Neural cell (in vitro differentiated cells): ENCODE measurements at regions not wholly inside any gene's neighbourhood (a gene's known extent, or its start where the extent isn't known, plus 50 kb on each side); places are given as distances from the start of the nearest gene placed in this dataset.

Source experiments
- H2AFZ ChIP-seq: fragments of 200-600, 300-800 bp; sonication (generic), shearing (Covaris generic); 2 replicates; pipeline ENCODE4 v1.6.0; 2014; ENCODE audit warnings: low read depth, mild to moderate bottlenecking, antibody characterized with exemption, low read length, moderate library complexity
- H3F3A ChIP-seq: fragments of 200-600 bp; shearing (Covaris generic); 2 replicates; pipeline ENCODE4 v1.6.1; 2016; ENCODE audit warnings: mild to moderate bottlenecking, moderate library complexity, mixed read lengths, antibody characterized with exemption, low read length; ENCODE audit not compliant: insufficient read depth, poor library complexity, severe bottlenecking
- H3K27ac ChIP-seq: fragments of 200-600, 300-800 bp; sonication (generic), shearing (Covaris generic); 2 replicates; pipeline ENCODE4 v1.5.1; 2014; ENCODE audit warnings: mild to moderate bottlenecking, low read length, moderate library complexity
- H3K27me3 ChIP-seq: fragments of 300-800, 200-600 bp; sonication (generic), shearing (Covaris generic); 2 replicates; pipeline ENCODE4 v1.6.0; 2014; ENCODE audit warnings: mild to moderate bottlenecking, low read depth, low read length, moderate library complexity; ENCODE audit not compliant: insufficient read depth
- H3K36me3 ChIP-seq: fragments of 300-800, 200-600 bp; sonication (generic), shearing (Covaris generic); 2 replicates; pipeline ENCODE4 v1.5.1; 2014; ENCODE audit warnings: mild to moderate bottlenecking, antibody characterized with exemption, low read length, moderate library complexity; ENCODE audit not compliant: insufficient read depth
- H3K4me2 ChIP-seq: fragments of 300-800, 200-600 bp; sonication (generic), shearing (Covaris generic); 2 replicates; pipeline ENCODE4 v1.6.0; 2014; ENCODE audit warnings: mild to moderate bottlenecking, low read length
- H3K4me3 ChIP-seq: fragments of 300-800, 200-600 bp; sonication (generic), shearing (Covaris generic); 2 replicates; pipeline ENCODE4 v1.5.1; 2014; ENCODE audit warnings: mild to moderate bottlenecking, low read length, moderate library complexity
- H3K79me2 ChIP-seq: fragments of 200-600 bp; shearing (Covaris generic); replicated peaks from 2 replicates; pipeline ENCODE4 v1.6.0; 2014; ENCODE audit warnings: mild to moderate bottlenecking, low read length, moderate library complexity; ENCODE audit not compliant: insufficient read depth
- H3K9ac ChIP-seq: fragments of 300-800, 200-600 bp; sonication (generic), shearing (Covaris generic); 2 replicates; pipeline ENCODE4 v1.6.1; 2016; ENCODE audit warnings: mild to moderate bottlenecking, low read length, mixed read lengths
- H3K9me2 ChIP-seq: fragments of 200-600 bp; shearing (Covaris generic); 2 replicates; pipeline ENCODE4 v1.6.1; 2016; ENCODE audit warnings: mild to moderate bottlenecking, low read length, mixed read lengths; ENCODE audit not compliant: insufficient read depth
- H3K9me3 ChIP-seq: fragments of 200-600, 300-800 bp; sonication (generic), shearing (Covaris generic); 2 replicates; pipeline ENCODE4 v1.6.1; 2016; ENCODE audit warnings: mild to moderate bottlenecking, mixed run types, low read length, moderate library complexity, mixed read lengths
- H4K20me1 ChIP-seq: fragments of 200-600 bp; shearing (Covaris generic); 2 replicates; pipeline ENCODE4 v1.6.1; 2016; ENCODE audit warnings: mild to moderate bottlenecking, mixed run types; ENCODE audit not compliant: insufficient read depth
- EP300 ChIP-seq: fragments of 450-650 bp; conservative IDR thresholded peaks from 2 replicates; pipeline ENCODE4 v1.6.1; 2014; ENCODE audit warnings: antibody characterized with exemption, mild to moderate bottlenecking, moderate library complexity; ENCODE audit not compliant: poor library complexity, severe bottlenecking
- EZH2 ChIP-seq: fragments of 200-600, 300-800 bp; shearing (Covaris generic), sonication (generic); IDR thresholded peaks from 2 replicates; pipeline ENCODE4 v1.6.1; 2014; ENCODE audit warnings: antibody characterized with exemption, low read length, borderline replicate concordance, mild to moderate bottlenecking; ENCODE audit not compliant: insufficient read depth, poor library complexity, severe bottlenecking
- MXI1 ChIP-seq: fragments of 450-650 bp; conservative IDR thresholded peaks from 2 replicates; pipeline ENCODE4 v1.6.1; 2014; ENCODE audit warnings: antibody characterized with exemption, mild to moderate bottlenecking; ENCODE audit not compliant: poor library complexity, severe bottlenecking
- POLR2AphosphoS5 ChIP-seq: IDR thresholded peaks from 2 replicates; pipeline ENCODE4 v1.6.1; 2012
- RAD21 ChIP-seq: fragments of 450-650 bp; conservative IDR thresholded peaks from 2 replicates; pipeline ENCODE4 v1.6.1; 2014; ENCODE audit warnings: antibody characterized with exemption, mild to moderate bottlenecking, moderate library complexity
- SMC3 ChIP-seq: fragments of 450-650 bp; conservative IDR thresholded peaks from 2 replicates; pipeline ENCODE4 v1.6.1; 2014; ENCODE audit warnings: antibody characterized with exemption, mild to moderate bottlenecking, moderate library complexity; ENCODE audit not compliant: poor library complexity
- TAF1 ChIP-seq: IDR thresholded peaks from 2 replicates; pipeline ENCODE4 v1.6.1; 2012; ENCODE audit warnings: low read depth
- TF ChIP-seq, protein P1 (sequence below): IDR thresholded peaks from 2 replicates; pipeline ENCODE4 v1.6.1; 2012; ENCODE audit warnings: borderline replicate concordance
- TF ChIP-seq, protein P2 (sequence below): fragments of 450-650 bp; IDR thresholded peaks from 2 replicates; pipeline ENCODE4 v1.5.1; 2014; ENCODE audit warnings: antibody characterized with exemption, mild to moderate bottlenecking, moderate library complexity; ENCODE audit not compliant: poor library complexity, severe bottlenecking

GRCh38 chr16:73420244-73420643 is 372.3 kb upstream of the ZFHX3 start:
- Histone ChIP-seq H3K4me2 (no peak overlapping the region), H2AFZ (no peak overlapping the region)

GRCh38 chr16:73418691-73419090 is 370.8 kb upstream of the ZFHX3 start:
- no peak overlapping the region for H3K4me2 ChIP-seq
- H3K9me3 ChIP-seq = no peaks in the 10 kb centered on the region
- H3K79me2 ChIP-seq = no peaks in the 10 kb centered on the region

More at GRCh38 chr16:73420244-73420643, 372.3 kb upstream of the ZFHX3 start:
- H3K4me3 ChIP-seq = no peak overlapping the region
- no peaks in the 10 kb centered on the region for H4K20me1 ChIP-seq
- H3K9ac ChIP-seq = no peak overlapping the region
- H3F3A ChIP-seq = no peaks in the 10 kb centered on the region
- H3K27ac ChIP-seq = no peak overlapping the region
- no peaks in the 10 kb centered on the region for H3K36me3 ChIP-seq
- no peaks in the 10 kb centered on the region for H3K9me2 ChIP-seq
- H3K27me3 ChIP-seq = no peaks in the 10 kb centered on the region
- H3K9me3 ChIP-seq = no peaks in the 10 kb centered on the region
- H3K79me2 ChIP-seq = no peaks in the 10 kb centered on the region
- TF ChIP-seq, protein P1, sequence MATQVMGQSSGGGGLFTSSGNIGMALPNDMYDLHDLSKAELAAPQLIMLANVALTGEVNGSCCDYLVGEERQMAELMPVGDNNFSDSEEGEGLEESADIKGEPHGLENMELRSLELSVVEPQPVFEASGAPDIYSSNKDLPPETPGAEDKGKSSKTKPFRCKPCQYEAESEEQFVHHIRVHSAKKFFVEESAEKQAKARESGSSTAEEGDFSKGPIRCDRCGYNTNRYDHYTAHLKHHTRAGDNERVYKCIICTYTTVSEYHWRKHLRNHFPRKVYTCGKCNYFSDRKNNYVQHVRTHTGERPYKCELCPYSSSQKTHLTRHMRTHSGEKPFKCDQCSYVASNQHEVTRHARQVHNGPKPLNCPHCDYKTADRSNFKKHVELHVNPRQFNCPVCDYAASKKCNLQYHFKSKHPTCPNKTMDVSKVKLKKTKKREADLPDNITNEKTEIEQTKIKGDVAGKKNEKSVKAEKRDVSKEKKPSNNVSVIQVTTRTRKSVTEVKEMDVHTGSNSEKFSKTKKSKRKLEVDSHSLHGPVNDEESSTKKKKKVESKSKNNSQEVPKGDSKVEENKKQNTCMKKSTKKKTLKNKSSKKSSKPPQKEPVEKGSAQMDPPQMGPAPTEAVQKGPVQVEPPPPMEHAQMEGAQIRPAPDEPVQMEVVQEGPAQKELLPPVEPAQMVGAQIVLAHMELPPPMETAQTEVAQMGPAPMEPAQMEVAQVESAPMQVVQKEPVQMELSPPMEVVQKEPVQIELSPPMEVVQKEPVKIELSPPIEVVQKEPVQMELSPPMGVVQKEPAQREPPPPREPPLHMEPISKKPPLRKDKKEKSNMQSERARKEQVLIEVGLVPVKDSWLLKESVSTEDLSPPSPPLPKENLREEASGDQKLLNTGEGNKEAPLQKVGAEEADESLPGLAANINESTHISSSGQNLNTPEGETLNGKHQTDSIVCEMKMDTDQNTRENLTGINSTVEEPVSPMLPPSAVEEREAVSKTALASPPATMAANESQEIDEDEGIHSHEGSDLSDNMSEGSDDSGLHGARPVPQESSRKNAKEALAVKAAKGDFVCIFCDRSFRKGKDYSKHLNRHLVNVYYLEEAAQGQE = no peak
- TF ChIP-seq MXI1 (no peak), TAF1 (no peak), POLR2AphosphoS5 (no peak), SMC3 (no peak), RAD21 (no peak), EZH2 (no peak), EP300 (no peak)
- TF ChIP-seq, protein P2, sequence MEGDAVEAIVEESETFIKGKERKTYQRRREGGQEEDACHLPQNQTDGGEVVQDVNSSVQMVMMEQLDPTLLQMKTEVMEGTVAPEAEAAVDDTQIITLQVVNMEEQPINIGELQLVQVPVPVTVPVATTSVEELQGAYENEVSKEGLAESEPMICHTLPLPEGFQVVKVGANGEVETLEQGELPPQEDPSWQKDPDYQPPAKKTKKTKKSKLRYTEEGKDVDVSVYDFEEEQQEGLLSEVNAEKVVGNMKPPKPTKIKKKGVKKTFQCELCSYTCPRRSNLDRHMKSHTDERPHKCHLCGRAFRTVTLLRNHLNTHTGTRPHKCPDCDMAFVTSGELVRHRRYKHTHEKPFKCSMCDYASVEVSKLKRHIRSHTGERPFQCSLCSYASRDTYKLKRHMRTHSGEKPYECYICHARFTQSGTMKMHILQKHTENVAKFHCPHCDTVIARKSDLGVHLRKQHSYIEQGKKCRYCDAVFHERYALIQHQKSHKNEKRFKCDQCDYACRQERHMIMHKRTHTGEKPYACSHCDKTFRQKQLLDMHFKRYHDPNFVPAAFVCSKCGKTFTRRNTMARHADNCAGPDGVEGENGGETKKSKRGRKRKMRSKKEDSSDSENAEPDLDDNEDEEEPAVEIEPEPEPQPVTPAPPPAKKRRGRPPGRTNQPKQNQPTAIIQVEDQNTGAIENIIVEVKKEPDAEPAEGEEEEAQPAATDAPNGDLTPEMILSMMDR = no peak

More at GRCh38 chr16:73418691-73419090, 370.8 kb upstream of the ZFHX3 start:
- Histone ChIP-seq H3K27ac (no peak overlapping the region), H3K4me3 (no peak overlapping the region), H3K9me2 (no peaks in the 10 kb centered on the region), H3F3A (no peaks in the 10 kb centered on the region), H3K9ac (no peak overlapping the region), H3K36me3 (no peaks in the 10 kb centered on the region), H3K27me3 (no peaks in the 10 kb centered on the region), H2AFZ (no peak overlapping the region), H4K20me1 (no peaks in the 10 kb centered on the region)
- no peak for TF ChIP-seq SMC3
- TF ChIP-seq EZH2 = no peak
- TF ChIP-seq TAF1 = no peak
- TF ChIP-seq EP300 = no peak
